Lower leg skin (tissue), 4 donors: ENCODE measurements at regions not wholly inside any gene's neighbourhood (a gene's known extent, or its start where the extent isn't known, plus 50 kb on each side); places are given as distances from the start of the nearest gene placed in this dataset.

Experiments used
- DNase-seq, 2 donors: peaks; one replicate each; pipeline ENCODE4 v3.0.0-alpha.2; 2019; ENCODE audit warnings: low spot score in 2 of 2
- H3K4me3 ChIP-seq: fragments of 200-600 bp; sonication (generic); 2 replicates; pipeline ENCODE4 v1.5.1; 2017; ENCODE audit warnings: mild to moderate bottlenecking, low read depth; ENCODE audit not compliant: poor library complexity, severe bottlenecking
- POLR2A ChIP-seq, 2 donors: fragments of 450-650 bp; IDR thresholded peaks; one replicate each; pipeline ENCODE4 v1.6.1; 2016 to 2017; ENCODE audit warnings: antibody characterized with exemption in 2 of 2, mild to moderate bottlenecking in 1 of 2, moderate library complexity in 1 of 2
- WGBS, 2 donors: methylation state at CpG; one replicate each; pipeline ENCODE4 v1.1.5; 2018; 5-methylcytosine and 5-hydroxymethylcytosine counted together
- intact Hi-C: fragments of 100-400 bp; cut with DNase I; formaldehyde crosslinking; loops from one replicate; pipeline ENCODE4 v1.15.0; 2023; ENCODE audit warnings: low total_unique reads
- TF ChIP-seq, protein P1 (sequence below), 3 donors: fragments of 450-650 bp; IDR thresholded peaks; one replicate each; pipeline ENCODE4 v1.5.1; 2016; ENCODE audit warnings: antibody characterized with exemption in 3 of 3, mild to moderate bottlenecking in 3 of 3, moderate library complexity in 2 of 3

DNA sequence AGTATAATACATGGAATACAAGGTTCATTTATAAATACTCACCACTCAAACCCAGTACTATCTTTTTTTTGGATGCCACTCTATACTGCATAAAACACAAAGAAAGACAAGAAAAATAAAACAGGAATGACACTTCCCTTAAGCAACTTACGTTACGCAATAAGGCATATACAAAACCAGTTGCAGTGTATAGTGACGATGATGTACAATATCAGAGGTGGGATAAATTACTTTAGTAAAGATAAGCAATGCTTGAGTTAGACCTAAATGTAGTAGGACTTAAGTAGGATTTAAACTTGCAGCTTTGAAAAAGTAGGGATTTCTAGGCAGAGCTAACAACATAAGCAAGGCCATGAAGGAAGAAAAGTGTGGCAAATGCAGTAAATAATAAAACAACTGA, 374.9 kb downstream of the SPRY2 start:
- no peak for TF ChIP-seq POLR2A (IDR thresholded peaks at IDR 0.05)
- TF ChIP-seq, protein P1, sequence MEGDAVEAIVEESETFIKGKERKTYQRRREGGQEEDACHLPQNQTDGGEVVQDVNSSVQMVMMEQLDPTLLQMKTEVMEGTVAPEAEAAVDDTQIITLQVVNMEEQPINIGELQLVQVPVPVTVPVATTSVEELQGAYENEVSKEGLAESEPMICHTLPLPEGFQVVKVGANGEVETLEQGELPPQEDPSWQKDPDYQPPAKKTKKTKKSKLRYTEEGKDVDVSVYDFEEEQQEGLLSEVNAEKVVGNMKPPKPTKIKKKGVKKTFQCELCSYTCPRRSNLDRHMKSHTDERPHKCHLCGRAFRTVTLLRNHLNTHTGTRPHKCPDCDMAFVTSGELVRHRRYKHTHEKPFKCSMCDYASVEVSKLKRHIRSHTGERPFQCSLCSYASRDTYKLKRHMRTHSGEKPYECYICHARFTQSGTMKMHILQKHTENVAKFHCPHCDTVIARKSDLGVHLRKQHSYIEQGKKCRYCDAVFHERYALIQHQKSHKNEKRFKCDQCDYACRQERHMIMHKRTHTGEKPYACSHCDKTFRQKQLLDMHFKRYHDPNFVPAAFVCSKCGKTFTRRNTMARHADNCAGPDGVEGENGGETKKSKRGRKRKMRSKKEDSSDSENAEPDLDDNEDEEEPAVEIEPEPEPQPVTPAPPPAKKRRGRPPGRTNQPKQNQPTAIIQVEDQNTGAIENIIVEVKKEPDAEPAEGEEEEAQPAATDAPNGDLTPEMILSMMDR (IDR thresholded peaks at IDR 0.05), result no peak
- no peak overlapping the region for H3K4me3 ChIP-seq
- 72 to 78% methylated on average over 3 of the region's 3 CpGs for whole genome bisulfite sequencing, 2 donors
- DNase-seq, result no peak
- intact Hi-C loops, result no loop called here

GRCh38 chr13:79946556-79946955, 394.4 kb downstream of the SPRY2 start:
- WGBS, 2 donors, result 85 to 86% methylated on average over 3 of the region's 3 CpGs
- intact Hi-C loops, result no loop called here
- DNase-seq, result no peak
- TF ChIP-seq, protein P1 (IDR thresholded peaks at IDR 0.05), result no peak
- no peak for TF ChIP-seq POLR2A (IDR thresholded peaks at IDR 0.05)
- H3K4me3 ChIP-seq, result no peak overlapping the region

DNA sequence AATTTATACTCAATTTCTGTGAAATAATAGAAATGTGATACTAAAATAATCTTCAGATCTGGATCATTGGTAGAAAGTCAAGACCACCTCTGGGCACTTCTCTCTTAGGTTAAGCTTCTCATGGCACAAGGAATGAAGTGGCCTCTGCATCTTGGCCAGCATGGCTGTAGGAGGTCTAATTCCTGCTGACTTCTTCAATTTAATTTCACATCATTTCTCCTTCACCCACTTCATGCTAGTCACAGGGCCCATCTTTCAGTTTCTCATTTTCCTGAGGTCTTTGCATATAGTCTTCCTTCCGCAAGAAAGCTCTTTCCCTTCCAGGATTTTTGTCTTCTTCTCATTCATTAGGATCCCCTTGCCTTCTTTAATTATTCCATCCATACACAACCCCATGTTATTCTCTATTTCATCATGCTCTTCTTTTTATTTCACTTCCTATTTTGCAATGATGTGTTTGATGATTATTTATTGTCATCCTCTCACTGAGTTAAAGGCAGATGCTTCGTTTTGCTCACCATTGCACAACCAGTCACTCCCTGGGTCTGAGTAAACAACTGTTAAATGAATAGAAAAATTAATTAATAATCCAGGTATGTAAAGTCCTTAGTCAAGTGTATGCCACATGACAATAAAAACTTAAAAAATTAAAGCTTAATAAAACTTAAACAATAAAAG, 397.4 kb downstream of the SPRY2 start:
- intact Hi-C loops, result no loop called here
- H3K4me3 ChIP-seq, result no peak overlapping the region
- no peak for DNase-seq
- whole genome bisulfite sequencing, 2 donors, result 73 to 79% methylated on average over 2 of the region's 2 CpGs
- TF ChIP-seq POLR2A (IDR thresholded peaks at IDR 0.05), result no peak
- TF ChIP-seq, protein P1 (IDR thresholded peaks at IDR 0.05), result no peak

DNA sequence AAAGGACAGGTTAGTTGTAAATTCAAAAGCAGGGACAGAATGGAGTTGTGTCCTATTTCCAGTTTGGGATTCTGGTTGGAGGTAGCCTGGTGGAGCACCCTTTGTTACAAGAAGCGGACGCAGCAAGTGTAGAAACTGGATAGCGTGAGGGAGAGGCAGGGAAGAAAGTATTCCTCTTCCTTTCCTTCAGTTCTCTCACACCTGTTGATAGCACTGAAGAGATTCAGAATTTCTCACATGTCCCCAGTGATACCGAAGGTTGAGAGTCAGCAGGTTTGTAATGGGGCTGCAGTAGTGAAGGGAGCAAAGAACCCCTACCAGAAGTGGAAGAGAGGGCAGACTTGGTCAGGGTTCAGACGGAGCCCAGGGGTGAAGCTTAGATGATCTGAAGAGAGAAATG, 399.2 kb downstream of the SPRY2 start:
- no peak overlapping the region for H3K4me3 ChIP-seq
- 92 to 98% methylated on average over 5 of the region's 5 CpGs for WGBS, 2 donors
- no peak for DNase-seq
- no peak for TF ChIP-seq POLR2A (IDR thresholded peaks at IDR 0.05)
- TF ChIP-seq, protein P1 (IDR thresholded peaks at IDR 0.05), result no peak
- intact Hi-C loops, result no loop called here

GRCh38 chr13:79939689-79940088, 401.2 kb downstream of the SPRY2 start:
- H3K4me3 ChIP-seq, result no peak overlapping the region
- WGBS, 2 donors, result 77 to 79% methylated on average over 2 of the region's 2 CpGs
- no peak for DNase-seq
- intact Hi-C loops, result no loop called here
- TF ChIP-seq, protein P1 (IDR thresholded peaks at IDR 0.05), result no peak
- no peak for TF ChIP-seq POLR2A (IDR thresholded peaks at IDR 0.05)

- DNase-seq, result no peak
- 77 to 81% methylated on average over 3 of the region's 3 CpGs for WGBS, 2 donors
- TF ChIP-seq POLR2A (IDR thresholded peaks at IDR 0.05), result no peak
- TF ChIP-seq, protein P1 (IDR thresholded peaks at IDR 0.05), result no peak
- intact Hi-C loops, result no loop called here
- no peak overlapping the region for H3K4me3 ChIP-seq
Observed at GRCh38 chr13:79937771-79938216, 403.1 kb downstream of the SPRY2 start.
